Nephron progenitor cell (in vitro differentiated cells): ENCODE measurements at regions not wholly inside any gene's neighbourhood (a gene's known extent, or its start where the extent isn't known, plus 50 kb on each side); places are given as distances from the start of the nearest gene placed in this dataset.
A peak's percentile ranks its signal among the peaks of the same experiment; 100 is the strongest.

Source experiments
- DNase-seq: peaks from one replicate; pipeline ENCODE4 v3.0.0; 2021
- H3K27ac Mint-ChIP-seq: 2 replicates; pipeline ENCODE4 v1.8.0; 2021; ENCODE audit warnings: mild to moderate bottlenecking, moderate library complexity, mixed read lengths
- H3K27me3 Mint-ChIP-seq: 2 replicates; pipeline ENCODE4 v1.8.0; 2021; ENCODE audit warnings: mild to moderate bottlenecking, low read depth, mixed read lengths; ENCODE audit not compliant: poor library complexity
- H3K36me3 Mint-ChIP-seq: 2 replicates; pipeline ENCODE4 v1.8.0; 2021; ENCODE audit warnings: low read depth, mixed read lengths
- H3K4me1 Mint-ChIP-seq: 2 replicates; pipeline ENCODE4 v1.8.0; 2021; ENCODE audit warnings: mixed read lengths
- H3K4me3 Mint-ChIP-seq: 2 replicates; pipeline ENCODE4 v1.8.0; 2021; ENCODE audit warnings: mild to moderate bottlenecking, moderate library complexity, mixed read lengths
- H3K9me3 Mint-ChIP-seq: 2 replicates; pipeline ENCODE4 v1.8.0; 2021; ENCODE audit warnings: mild to moderate bottlenecking, moderate library complexity, mixed read lengths
- TF ChIP-seq, protein P1 (sequence below): fragments of 200-600 bp; sonication (generic); IDR thresholded peaks from 2 replicates; pipeline ENCODE4 v1.5.0; 2021; ENCODE audit warnings: antibody characterized with exemption

DNA sequence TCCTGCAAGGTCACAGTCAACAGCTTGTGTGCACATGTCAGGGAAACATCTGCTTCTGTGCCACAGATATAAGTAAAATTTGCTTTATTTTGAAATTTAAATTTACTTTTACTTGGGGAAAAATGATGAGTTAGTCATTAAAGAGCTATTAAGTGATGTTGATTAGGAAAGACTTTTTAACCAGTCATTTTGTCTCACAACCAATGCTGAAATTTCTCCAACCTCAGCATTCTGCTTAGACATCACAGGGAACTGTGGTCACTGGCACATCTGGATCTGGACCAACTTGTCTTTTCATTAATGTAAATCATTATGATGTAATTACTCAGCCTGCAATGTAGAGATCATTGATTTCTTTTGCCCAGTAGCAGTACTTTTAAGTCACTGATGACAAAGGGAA, 301.0 kb downstream of the TTLL7 start:
- no peak for DNase-seq
- no peak overlapping the region for H3K4me3 Mint-ChIP-seq
- H3K4me1 Mint-ChIP-seq: peaks cover 32% of the 10 kb centered on the region
- TF ChIP-seq, protein P1, sequence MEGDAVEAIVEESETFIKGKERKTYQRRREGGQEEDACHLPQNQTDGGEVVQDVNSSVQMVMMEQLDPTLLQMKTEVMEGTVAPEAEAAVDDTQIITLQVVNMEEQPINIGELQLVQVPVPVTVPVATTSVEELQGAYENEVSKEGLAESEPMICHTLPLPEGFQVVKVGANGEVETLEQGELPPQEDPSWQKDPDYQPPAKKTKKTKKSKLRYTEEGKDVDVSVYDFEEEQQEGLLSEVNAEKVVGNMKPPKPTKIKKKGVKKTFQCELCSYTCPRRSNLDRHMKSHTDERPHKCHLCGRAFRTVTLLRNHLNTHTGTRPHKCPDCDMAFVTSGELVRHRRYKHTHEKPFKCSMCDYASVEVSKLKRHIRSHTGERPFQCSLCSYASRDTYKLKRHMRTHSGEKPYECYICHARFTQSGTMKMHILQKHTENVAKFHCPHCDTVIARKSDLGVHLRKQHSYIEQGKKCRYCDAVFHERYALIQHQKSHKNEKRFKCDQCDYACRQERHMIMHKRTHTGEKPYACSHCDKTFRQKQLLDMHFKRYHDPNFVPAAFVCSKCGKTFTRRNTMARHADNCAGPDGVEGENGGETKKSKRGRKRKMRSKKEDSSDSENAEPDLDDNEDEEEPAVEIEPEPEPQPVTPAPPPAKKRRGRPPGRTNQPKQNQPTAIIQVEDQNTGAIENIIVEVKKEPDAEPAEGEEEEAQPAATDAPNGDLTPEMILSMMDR: no peak
- no peaks in the 10 kb centered on the region for H3K36me3 Mint-ChIP-seq
- peaks cover 48% of the 10 kb centered on the region for H3K27me3 Mint-ChIP-seq
- no peak overlapping the region for H3K27ac Mint-ChIP-seq
- H3K9me3 Mint-ChIP-seq: peaks cover 11% of the 10 kb centered on the region

DNA sequence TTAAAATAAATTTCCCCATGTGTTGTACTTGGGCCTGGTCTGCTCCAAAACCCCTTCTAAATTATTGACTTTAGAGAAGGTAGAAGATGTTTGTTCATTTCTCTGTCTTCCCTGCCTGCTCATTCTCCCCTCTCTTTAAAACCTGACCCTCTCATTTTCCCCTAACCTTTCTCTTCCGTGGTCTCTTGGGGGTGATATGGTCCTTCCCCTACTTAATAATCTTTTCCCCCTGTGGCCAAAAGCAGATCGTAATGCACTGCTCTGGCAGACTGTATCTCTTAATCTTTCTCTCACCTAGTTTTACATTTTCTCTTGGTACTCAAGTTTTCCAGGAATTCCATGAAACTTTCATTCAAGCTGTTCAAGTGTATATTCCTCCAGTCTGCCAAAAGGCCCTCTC, 301.7 kb downstream of the TTLL7 start:
- Mint-ChIP-seq H3K4me1 (peaks cover 40% of the 10 kb centered on the region), H3K4me3 (no peak overlapping the region), H3K36me3 (no peaks in the 10 kb centered on the region), H3K9me3 (peaks cover 4% of the 10 kb centered on the region), H3K27ac (no peak overlapping the region), H3K27me3 (peaks cover 49% of the 10 kb centered on the region)
- DNase-seq: no peak
- TF ChIP-seq, protein P1: no peak

DNA sequence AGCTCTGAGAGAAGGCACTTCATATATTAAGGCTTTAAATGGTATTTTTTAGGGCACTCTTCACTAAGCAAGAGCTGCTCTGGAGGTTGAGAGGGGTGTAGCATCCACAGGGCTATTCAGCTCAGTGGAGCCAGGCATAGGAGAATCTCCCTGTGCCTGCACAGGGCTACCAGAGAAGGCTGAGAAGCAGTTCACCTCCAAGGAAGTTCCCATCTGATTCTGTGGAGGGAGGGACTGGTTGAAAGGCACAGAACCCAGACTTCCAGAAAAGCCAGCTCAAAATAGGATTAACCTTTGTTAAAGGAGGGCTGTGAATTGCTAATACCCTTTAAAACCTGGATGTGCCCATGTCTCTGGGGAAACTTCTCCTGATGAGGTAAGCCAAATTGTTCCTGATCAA, 304.5 kb downstream of the TTLL7 start:
- H3K27me3 Mint-ChIP-seq: peaks cover 67% of the 10 kb centered on the region

DNA sequence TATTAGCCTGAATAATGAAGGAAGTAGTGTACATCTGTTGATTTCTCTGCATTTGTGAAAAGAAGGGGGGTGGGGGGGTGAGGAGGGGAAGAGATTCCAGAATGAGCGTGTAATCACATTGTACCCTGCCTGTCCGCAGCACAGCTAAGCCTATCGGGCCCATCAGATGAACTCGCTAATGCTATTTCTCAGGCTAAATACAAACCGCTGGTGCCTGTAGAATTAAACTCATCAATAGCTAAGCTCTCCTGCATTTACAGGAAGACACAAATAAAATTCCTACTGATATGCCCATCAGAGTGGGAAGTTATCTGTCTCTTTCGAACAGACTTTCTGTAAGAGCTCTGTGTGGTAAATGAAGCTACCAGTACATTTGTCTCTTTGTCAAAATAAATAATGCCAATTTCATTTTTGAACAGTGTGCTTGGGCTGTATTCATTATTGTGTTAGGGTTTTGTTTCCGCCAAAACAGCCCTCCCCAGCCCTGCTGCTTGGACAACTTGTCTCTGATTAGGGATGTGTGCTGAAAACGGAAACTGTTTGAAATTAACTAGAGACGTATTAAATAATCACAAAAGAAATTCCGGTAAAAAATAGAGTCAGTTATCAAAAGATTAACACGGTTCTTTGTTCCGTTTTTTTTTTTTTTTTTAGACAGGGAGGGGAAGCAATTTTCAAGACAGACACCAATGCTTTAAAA, 305.4 kb downstream of the TTLL7 start:
- TF ChIP-seq, protein P1: no peak
- Mint-ChIP-seq H3K27ac (peak overlapping the region; percentile 73), H3K4me1 (peaks cover 53% of the 10 kb centered on the region), H3K36me3 (peaks cover 16% of the 10 kb centered on the region), H3K9me3 (peaks cover 23% of the 10 kb centered on the region), H3K27me3 (peaks cover 61% of the 10 kb centered on the region), H3K4me3 (peak overlapping the region; percentile 83)
- no peak for DNase-seq

More for the DNA sequence above, 304.5 kb downstream of the TTLL7 start:
- Mint-ChIP-seq H3K36me3 (peaks cover 9% of the 10 kb centered on the region), H3K9me3 (peaks cover 18% of the 10 kb centered on the region), H3K4me1 (peaks cover 53% of the 10 kb centered on the region), H3K4me3 (no peak overlapping the region), H3K27ac (no peak overlapping the region)
- TF ChIP-seq, protein P1: no peak
- DNase-seq: no peak

DNA sequence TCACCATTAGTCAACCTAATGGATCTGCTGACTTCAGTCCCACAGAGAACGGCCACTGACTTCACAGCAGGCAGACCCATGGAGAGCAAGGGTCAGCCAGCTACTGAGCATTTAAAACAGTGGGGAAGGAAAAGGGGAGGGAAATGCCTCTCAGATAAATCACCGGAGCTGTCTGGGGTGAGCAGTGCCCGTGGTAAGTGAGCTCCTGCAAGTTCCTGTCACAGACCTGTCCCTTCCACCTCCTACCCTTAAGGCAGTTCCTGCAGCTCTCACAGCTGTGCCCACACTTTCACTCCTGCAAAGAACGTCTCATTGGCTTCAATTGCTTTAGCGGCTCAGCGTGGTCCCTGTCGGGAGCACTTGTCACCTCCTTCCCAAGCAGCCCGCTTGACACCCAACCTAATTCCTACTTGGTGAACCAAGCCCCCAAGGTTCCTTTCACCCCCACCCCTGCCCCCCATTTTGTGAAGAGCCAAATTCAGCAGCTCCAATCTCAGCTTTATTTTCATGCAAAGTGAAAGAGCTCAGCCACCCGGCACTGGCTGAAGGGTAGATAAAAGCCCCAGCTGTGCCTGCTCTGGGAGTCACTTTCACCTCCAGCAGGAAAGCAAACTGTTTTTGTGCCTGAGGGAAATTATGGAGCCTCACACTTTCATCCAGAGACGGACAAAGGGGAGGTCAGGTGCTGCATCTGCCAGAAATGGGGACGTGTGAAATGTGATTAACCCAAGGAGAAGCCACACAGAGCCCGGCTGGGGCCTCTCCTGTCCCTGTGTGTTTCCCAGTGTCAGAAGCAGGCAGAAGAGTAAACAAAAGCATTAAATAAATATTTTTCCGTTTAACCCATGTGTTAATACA, 306.2 kb downstream of the TTLL7 start:
- peaks cover 31% of the 10 kb centered on the region for H3K9me3 Mint-ChIP-seq
- TF ChIP-seq, protein P1: no peak
- H3K4me1 Mint-ChIP-seq: peaks cover 53% of the 10 kb centered on the region
- peaks cover 19% of the 10 kb centered on the region for H3K36me3 Mint-ChIP-seq
- peaks cover 56% of the 10 kb centered on the region for H3K27me3 Mint-ChIP-seq
- DNase-seq: peak; percentile 62
- H3K27ac Mint-ChIP-seq: peak overlapping the region; percentile 73
- peak overlapping the region; percentile 83 for H3K4me3 Mint-ChIP-seq
